ENCODE measurements at regions not wholly inside any gene's neighbourhood (a gene's known extent, or its start where the extent isn't known, plus 50 kb on each side); places are given as distances from the start of the nearest gene placed in this dataset.

GRCh38 chr20:20778676-20779075 is 66.2 kb upstream of the RALGAPA2 start:
- intact Hi-C loops (cut with DNase I), result no loop called here
- DNase-seq, result no peak

- DNase-seq, result no peak
- intact Hi-C loops (cut with DNase I), result no loop called here
These were observed 60.1 kb upstream of the RALGAPA2 start for GRCh38 chr20:20772497-20773085.

- intact Hi-C loops (cut with DNase I), result no loop called here
- no peak for DNase-seq
These were observed 55.9 kb upstream of the RALGAPA2 start for GRCh38 chr20:20768202-20768815.

- no peak for DNase-seq
- intact Hi-C loops (cut with DNase I), result no loop called here
These were observed 53.4 kb upstream of the RALGAPA2 start for GRCh38 chr20:20765696-20766365.

GRCh38 chr20:20763650-20764049 is 51.2 kb upstream of the RALGAPA2 start:
- no peak for DNase-seq
- intact Hi-C loops (cut with DNase I), result no loop called here
